ENCODE measurements at regions not wholly inside any gene's neighbourhood (a gene's known extent, or its start where the extent isn't known, plus 50 kb on each side); places are given as distances from the start of the nearest gene placed in this dataset.

DNA sequence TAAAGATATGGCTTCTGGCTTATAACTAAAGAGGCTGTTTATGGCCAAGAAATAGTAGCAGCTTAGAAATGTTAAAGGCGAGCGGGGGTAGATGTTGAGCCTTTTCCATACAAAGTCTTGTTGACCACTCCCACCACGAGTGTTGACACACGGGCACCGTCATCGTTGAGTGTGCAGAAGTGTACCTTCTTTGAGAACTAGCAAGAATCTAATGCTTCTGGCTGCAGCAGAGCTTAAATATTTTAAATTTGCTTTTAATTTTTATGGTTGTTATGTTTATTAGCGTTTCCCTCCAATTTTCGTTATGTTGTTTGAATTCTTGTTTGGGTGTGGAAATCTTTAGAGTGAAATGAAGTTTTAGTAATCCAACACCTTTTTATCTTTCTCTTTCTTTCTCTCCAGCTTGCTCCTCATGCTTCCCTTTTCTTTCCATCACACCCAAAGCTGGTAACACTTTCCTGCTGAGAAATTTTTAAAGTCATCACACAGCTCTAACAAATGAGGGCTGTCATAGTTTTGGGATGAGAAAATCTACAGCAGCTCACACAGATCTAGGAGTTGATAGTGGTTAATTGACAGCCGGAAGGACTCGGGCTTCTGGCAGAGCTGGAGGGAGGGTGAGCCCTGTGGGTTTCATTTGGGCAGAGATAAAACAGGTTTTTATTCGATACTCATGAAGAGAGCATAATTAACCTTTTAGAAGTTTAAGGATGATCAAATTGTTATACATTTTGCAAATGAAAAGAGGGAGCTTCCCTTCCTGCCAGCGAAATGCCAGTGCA is 120.1 kb upstream of the ZNF608 start:
- DNase-seq (ENCODE audit: low read depth): no peak
- in situ Hi-C loops (cut with HindIII; ENCODE audit: low pct_unique_long_range_greater_than_20kb, low sequenced_read_pairs): no loop called here

DNA sequence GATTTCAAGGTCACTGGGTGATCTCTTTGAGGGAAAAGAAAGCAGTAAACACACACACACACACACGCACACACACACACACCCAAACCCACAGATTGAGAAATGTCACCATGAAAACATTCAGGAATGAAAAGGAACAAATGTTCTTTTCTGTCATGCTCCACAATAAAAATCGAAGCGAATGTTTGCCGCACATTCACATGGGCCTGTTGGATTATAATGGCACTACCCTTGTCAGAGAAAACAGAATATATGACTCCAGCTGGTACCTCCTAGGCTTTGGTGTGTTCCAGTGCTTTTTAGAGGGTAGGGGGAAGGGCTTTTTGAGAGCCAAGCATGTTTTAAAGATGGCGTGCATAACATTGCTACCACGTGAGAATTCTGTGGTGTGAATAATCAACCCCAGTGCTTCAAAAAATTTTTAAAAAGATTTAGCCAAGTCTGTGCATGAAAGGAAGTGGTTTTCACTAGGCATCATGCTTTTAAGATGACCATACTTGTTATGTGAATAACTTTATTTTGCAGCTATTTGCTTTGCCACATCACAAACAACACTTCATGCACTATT is 120.8 kb upstream of the ZNF608 start:
- in situ Hi-C loops (cut with HindIII; ENCODE audit: low pct_unique_long_range_greater_than_20kb, low sequenced_read_pairs): no loop called here
- no peak for DNase-seq (ENCODE audit: low read depth)

DNA sequence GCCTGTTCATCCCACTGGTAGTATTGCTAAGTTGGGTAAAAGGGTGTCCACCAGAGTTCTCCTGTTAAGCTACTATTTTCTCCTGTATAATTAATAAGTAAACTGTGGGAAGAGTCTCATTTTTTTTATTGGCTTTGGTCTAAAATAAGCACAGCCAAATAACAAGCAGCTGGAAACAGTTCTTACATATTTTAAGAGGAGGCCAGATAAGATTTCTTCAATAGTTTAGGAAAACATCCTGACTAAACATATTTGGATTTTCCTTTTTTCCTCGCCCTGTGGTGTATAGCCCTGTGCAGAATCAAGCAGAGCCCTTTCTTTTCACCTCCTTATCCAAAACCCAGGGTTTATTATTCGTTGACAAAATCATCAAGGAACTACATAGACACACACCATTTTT is 122.2 kb upstream of the ZNF608 start:
- no peak for DNase-seq (ENCODE audit: low read depth)
- in situ Hi-C loops (cut with HindIII; ENCODE audit: low pct_unique_long_range_greater_than_20kb, low sequenced_read_pairs): no loop called here

DNA sequence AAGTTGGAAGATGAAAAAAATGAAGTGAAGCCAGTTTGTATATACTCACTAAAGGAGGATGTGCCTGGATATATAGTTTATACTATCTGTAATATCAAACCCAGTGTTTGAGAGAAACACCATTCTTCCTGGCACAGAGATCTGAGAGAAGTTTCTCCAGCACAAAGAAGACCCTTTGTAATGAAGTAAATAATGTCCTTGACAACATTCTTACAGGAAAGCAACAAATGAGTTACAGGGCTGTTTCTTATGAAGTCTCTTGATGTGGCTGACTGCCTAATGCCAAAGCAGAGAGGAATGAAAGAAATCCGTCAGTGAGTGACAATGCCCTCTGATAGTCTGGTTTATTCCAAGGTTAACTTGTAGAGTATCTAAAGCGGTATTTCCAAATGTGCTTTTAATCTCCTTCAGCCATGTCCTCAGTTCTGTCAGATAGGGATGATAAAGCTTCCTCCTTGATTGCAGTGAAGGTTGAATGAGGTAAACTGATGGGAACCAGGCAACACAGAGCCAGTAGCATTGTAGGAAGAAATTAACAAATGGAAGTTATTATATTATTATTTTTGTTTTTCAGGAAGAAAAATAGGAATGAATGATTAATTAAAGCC is 123.1 kb upstream of the ZNF608 start:
- DNase-seq (ENCODE audit: low read depth): no peak
- in situ Hi-C loops (cut with HindIII; ENCODE audit: low pct_unique_long_range_greater_than_20kb, low sequenced_read_pairs): no loop called here

DNA sequence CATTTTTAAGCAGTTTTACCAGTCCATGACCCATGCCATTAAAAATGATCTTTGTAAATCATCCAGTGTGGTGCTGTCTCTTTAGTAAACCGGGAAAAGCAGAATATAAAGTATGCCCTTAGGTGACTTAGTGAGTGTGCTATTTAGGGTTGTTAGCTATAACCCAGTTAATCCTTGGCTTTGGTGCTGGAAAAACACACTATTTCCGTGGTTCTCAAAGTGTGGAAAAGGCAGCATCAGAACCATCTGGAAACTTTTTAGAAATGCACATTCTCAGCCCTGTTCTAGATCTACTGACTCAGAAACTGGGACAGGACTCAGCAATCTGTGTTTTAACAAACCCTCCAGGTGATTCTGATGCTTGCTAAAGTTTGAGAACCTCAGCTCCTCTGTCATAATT is 123.6 kb upstream of the ZNF608 start:
- in situ Hi-C loops (cut with HindIII; ENCODE audit: low pct_unique_long_range_greater_than_20kb, low sequenced_read_pairs): no loop called here

DNA sequence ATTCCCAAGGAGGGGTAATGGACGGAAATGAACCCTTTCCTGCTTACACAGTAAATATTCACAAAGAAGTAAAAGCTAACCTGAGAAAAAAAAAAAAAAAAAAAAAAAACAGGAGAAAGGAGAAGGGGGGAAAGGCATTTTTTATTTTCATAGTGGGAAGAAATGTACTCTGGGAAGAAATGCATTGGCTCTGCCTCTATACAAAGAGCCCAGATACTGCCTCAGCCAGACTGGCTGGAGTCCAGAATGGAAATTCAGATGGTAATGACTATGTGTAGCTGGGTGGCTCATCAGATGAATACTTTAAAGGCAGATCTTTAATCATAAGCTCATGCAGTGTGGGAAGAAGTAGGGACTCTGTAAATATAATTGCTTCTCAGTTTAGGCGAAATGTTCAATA is 124.9 kb upstream of the ZNF608 start:
- in situ Hi-C loops (cut with HindIII; ENCODE audit: low pct_unique_long_range_greater_than_20kb, low sequenced_read_pairs): no loop called here
- no peak for DNase-seq (ENCODE audit: low read depth)

More for the DNA sequence above, 123.6 kb upstream of the ZNF608 start:
- DNase-seq (ENCODE audit: low read depth): no peak

DNA sequence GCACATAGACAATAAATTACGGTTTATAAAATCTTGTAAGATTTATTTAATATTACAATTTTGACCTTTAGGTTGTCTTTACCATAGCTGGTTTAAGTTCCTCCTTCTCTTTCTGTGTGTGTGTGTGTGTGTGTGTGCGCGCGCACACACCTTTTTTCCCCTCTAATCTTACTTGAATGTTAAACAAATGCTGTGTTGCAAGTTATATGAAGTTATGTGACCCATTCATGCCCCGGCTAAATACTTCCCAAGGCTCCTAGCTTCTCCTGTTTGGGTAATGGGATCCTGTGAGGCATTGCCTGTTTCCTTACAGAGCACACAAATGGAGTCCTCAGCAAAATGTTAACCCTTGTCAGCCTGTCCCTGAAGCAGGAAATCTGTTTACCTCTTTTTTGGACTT is 125.6 kb upstream of the ZNF608 start:
- no peak for DNase-seq (ENCODE audit: low read depth)
- in situ Hi-C loops (cut with HindIII; ENCODE audit: low pct_unique_long_range_greater_than_20kb, low sequenced_read_pairs): no loop called here

DNA sequence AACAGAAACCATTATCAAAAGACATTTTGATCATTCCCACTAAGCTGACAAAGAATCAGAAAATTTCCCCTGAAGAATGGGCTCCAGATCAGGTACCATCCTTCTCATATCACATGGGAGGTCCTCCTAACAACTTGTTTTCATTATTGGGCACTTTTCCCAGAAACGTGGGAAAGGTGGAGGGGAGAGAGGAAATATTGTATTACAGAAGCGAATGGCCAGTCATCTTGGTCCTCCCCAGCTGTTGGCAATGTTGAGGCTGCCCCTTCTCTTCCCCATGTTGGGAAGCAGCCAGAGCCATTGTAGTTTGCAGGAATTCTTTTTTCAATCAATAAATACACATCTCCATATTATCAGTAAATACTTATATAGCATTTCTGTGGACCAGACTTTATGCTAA is 126.2 kb upstream of the ZNF608 start:
- no peak for DNase-seq (ENCODE audit: low read depth)
- in situ Hi-C loops (cut with HindIII; ENCODE audit: low pct_unique_long_range_greater_than_20kb, low sequenced_read_pairs): no loop called here

DNA sequence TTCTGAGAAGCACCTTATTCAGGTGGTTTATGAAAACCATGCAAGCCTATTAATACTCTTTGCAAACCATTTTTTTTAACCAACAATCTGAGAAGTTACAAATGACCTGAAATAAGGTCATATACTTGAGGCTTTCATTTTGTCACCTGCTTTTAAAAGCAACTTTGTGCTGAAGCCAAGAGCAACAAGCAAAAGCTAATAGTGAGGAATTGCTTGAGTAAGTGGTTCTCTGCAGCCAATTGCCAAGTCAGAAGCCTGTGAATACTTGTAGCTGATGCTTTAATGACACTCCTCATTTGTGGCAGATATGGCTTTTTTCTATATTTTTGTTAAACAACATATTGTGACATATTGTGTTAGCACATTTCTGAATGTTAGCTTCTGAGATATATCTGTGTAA is 126.7 kb upstream of the ZNF608 start:
- in situ Hi-C loops (cut with HindIII; ENCODE audit: low pct_unique_long_range_greater_than_20kb, low sequenced_read_pairs): no loop called here
- DNase-seq (ENCODE audit: low read depth): no peak

DNA sequence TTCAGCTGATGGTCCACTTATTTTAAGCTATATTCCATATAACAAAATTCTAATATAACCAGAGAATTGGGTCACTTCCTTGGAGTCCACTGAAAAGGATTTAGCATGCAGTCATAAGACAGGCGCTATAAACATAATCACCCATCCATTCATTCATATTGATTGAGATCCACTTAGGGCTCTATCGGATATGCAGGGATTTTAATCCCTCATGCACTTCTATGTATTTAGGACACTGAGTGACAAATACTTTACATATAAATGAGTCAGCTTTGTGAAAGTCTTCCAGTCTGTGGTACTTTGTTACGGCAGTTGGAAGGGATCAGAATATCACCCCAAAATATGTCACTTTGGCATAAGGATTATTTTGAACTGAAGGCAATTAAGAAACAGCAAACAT is 127.3 kb upstream of the ZNF608 start:
- no peak for DNase-seq (ENCODE audit: low read depth)
- in situ Hi-C loops (cut with HindIII; ENCODE audit: low pct_unique_long_range_greater_than_20kb, low sequenced_read_pairs): no loop called here

DNA sequence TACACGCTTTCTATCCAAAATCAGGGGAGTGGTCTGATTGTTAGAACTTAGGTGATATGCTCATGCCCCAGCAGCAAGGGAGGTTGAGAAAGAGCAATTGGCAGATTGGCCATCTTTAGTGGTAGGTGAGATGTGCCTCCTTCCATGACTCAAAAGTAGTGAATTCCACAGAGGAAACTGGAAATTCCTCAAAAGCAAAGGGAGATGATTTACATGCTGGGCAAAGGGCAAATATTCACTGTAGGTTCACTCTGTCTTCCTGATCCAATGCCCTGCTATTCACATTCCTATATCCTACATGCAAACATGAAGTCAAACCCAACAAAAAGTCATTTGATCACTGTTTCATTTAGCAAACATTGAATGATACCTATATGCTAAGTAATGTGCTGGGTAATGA is 130.1 kb upstream of the ZNF608 start:
- in situ Hi-C loops (cut with HindIII; ENCODE audit: low pct_unique_long_range_greater_than_20kb, low sequenced_read_pairs): no loop called here

DNA sequence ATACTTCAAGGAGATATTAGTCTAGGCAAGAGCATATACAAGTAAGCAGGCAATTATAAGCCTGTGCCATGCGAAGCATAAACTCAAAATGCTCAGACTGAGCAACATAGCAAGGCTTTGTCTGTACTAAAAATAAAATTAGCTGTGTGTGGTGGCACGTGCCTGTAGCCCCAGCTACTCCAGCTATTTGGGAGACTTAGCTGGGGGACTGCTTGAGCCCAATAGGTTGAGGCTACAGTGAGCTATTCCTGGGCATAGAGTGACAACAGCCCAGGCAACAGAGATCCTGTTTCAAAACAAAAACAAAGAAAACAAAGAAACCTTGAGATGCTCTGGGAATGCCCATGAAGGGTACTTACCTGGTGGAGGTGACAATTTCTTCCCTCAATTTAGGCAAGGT is 130.5 kb upstream of the ZNF608 start:
- in situ Hi-C loops (cut with HindIII; ENCODE audit: low pct_unique_long_range_greater_than_20kb, low sequenced_read_pairs): no loop called here

More for the DNA sequence above, 130.1 kb upstream of the ZNF608 start:
- no peak for DNase-seq (ENCODE audit: low read depth)

DNA sequence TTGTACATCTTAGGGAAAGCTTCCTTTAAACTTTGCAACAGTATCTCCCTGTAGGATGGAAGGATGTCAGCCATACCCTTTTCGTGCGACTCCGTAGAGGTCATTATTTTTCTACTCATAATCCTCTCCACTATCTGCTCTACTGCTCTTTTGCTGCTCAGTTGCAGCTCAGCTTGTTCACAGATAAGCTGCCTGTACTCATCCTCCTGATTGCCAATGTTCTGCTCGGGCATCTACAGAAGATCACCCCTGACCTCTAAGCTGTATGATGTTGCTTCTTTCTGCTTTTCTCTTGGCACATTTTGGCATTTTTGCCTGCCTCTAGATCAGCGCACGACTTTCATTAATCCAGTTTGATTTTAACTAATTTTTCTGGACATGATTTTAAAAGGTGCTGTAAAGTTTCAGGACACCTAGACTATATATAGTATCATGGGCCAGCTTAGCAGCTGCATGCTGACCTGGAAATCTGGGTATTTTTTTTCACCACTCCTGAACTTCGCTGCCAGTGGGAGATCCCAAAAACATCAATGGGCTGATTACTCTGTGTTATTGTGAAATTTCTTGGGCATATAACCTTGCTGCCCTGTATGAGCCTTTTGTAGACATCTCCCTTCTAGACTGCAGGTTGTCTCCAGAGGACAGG is 131.2 kb upstream of the ZNF608 start:
- no peak for DNase-seq (ENCODE audit: low read depth)
- in situ Hi-C loops (cut with HindIII; ENCODE audit: low pct_unique_long_range_greater_than_20kb, low sequenced_read_pairs): no loop called here

More for the DNA sequence above, 130.5 kb upstream of the ZNF608 start:
- DNase-seq (ENCODE audit: low read depth): no peak

DNA sequence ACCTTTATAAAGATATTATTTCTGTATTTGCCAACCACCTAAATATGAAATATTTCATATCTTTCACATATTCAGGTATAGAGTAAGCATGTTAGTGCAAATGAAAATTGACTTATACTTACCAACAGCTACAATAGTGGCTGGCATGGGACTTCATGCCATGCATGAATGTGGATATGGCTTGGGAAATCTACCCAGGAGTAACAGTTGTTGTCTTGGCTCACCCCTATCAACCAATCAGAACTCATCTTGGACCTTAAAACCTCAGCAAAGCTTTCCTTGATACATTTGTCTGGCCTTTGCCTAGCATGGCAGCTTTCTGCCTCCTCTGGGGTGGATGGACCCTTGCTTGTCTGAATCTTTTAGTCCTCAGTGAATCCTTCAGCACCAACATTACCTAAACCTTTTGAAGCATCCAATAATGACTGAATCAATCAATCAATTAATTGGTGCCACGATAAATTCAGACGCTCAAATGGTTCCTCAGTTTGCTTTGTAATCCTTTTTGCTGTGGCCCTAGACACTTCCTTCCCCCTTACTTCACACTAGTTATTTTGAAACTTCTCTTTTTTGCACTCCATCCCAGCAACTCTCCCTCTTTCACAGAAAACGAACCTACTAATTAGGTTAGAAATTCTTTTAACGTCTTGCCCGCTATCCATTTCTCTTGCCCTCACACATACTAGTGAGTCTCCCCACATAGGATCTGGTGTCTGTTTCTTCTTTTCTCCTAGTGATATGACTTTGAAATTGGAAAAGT is 132.3 kb upstream of the ZNF608 start:
- in situ Hi-C loops (cut with HindIII; ENCODE audit: low pct_unique_long_range_greater_than_20kb, low sequenced_read_pairs): no loop called here
- no peak for DNase-seq (ENCODE audit: low read depth)

DNA sequence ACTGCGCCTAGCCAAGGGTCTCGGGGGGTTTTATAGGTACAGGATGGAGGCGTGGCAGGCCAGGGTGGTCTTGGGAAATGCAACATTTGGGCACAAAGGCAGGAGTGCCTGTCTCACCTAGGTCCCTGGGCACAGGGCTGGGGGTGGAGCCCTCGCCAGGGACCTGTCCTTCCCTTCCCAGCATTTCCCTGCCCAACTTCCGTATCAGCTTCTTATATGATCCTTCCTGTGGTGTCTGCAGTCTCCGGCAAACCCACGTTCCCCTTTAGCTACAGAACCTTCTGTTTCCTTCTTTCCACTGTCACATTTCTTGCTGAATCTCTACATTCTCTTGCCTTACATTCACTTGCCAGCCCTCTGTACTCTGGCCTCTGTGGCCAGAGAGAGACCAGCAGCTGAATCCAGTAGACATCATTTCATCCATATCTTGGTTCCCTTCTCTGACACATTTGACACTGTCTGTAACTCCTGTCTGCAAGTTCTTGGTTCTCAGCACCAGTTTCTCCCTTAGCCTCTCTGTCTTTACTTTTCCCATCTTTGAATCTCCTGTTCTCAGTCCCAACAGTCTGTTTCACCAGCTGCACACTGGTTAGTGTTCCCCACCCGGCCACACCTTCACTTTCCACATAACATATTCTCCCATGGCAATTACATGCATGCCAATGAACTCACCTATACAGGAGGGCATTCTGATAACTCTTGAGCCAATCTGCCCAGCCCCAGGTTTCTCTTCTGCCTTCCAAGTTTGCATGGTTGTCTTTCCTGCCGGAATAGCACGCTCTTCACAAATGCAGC is 134.7 kb upstream of the ZNF608 start:
- DNase-seq (ENCODE audit: low read depth): no peak
- in situ Hi-C loops (cut with HindIII; ENCODE audit: low pct_unique_long_range_greater_than_20kb, low sequenced_read_pairs): no loop called here

DNA sequence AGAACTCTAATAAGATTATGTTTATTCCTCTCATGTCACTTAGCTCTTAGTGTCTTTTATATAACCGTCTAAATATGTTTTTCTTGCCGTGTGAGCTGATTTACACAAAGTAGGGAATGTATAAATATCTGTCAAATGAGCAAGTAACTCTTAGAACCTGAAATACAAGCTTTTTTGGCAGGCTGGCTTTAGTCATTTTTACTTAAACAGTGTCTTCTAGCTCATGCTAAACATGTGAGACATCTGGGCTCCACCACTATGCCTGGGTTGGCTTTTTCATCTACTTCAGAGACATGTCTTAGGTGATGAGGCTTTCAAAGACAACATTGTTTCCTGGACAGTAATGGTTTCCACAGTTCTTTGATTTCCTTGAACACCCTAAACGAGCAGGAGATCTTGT is 137.2 kb upstream of the ZNF608 start:
- DNase-seq (ENCODE audit: low read depth): no peak
- in situ Hi-C loops (cut with HindIII; ENCODE audit: low pct_unique_long_range_greater_than_20kb, low sequenced_read_pairs): no loop called here

DNA sequence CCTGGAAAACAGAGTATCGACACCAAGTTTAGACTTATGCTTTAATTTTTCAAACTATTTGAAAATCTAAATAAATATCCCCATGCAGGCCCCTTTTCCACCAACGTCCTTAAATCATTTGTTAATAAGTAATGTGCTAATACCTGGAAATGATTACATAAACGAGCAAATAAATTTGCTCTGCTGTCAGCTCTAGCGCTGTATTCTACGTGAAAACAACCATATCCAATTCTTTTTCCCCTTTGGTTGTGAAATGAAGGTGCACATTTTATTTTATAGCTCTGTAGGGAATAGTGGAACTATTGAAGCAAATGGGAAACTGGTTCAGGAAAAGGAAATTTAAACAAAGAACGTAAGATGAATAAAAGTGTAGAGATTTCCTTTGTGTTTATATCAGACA is 137.7 kb upstream of the ZNF608 start:
- in situ Hi-C loops (cut with HindIII; ENCODE audit: low pct_unique_long_range_greater_than_20kb, low sequenced_read_pairs): no loop called here
- DNase-seq (ENCODE audit: low read depth): no peak

DNA sequence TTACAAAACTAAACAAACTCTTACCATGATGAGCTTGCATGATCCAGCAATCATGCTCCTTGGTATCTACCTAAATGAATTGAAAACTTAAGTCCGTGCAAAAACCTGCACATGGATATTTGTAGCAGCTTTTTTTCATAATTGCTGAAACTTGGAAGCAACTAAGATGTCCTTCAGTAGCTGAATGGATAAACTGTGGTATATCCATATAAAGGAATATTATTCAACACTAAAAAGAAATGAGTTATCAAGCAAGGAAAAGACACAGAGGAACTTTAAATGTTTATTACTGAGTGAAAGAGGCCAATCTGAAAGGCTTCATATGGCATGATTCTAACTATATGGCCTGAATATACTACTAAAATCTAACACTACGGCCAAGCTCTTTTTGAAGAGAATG is 139.1 kb upstream of the ZNF608 start:
- no peak for DNase-seq (ENCODE audit: low read depth)
- in situ Hi-C loops (cut with HindIII; ENCODE audit: low pct_unique_long_range_greater_than_20kb, low sequenced_read_pairs): no loop called here
